ENCODE measurements at regions not wholly inside any gene's neighbourhood (a gene's known extent, or its start where the extent isn't known, plus 50 kb on each side); places are given as distances from the start of the nearest gene placed in this dataset.

DNA sequence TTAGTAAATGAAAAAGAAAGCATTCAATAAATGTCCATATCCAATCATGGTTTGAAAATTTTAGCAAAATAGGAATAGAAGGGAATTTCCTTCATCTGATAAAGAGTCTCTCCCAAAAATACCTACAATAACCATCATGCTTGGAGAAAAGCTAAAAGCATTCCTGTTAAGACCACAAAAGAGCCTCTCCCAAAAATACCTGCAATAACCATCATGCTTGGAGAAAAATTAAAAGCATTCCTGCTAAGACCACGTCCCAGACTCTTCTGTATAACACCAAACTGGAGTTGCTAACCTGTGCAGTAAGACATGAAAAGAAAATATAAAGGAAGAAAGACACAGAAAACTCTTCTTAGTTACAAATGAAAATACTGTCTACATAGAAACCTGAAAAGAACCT lies 69.4 kb downstream of the LINC01488 start:
- no peak for TF ChIP-seq POLR2A (IDR thresholded peaks at IDR 0.05; ENCODE audit: low read depth, low read length)
- TF ChIP-seq POLR2AphosphoS5 (IDR thresholded peaks at IDR 0.05; ENCODE audit: low read depth, low read length) = no peak
